Trophoblast cell (in vitro differentiated cells and primary cell): ENCODE measurements at regions not wholly inside any gene's neighbourhood (a gene's known extent, or its start where the extent isn't known, plus 50 kb on each side); places are given as distances from the start of the nearest gene placed in this dataset.

Experiments used
- DNase-seq, 2 donors: peaks; one replicate each; pipeline ENCODE4 v3.0.0-alpha.2; 2016
- H2AFZ ChIP-seq: 2 replicates; pipeline ENCODE4 v1.6.1; 2013; ENCODE audit warnings: low read length, moderate library complexity, mild to moderate bottlenecking; ENCODE audit not compliant: insufficient read depth, poor library complexity
- H2AK5ac ChIP-seq: 2 replicates; pipeline ENCODE4 v1.6.1; 2013; ENCODE audit warnings: mild to moderate bottlenecking, low read length
- H2BK120ac ChIP-seq: 2 replicates; pipeline ENCODE4 v1.6.1; 2013; ENCODE audit warnings: low read length, mild to moderate bottlenecking, moderate library complexity; ENCODE audit not compliant: insufficient read depth, poor library complexity
- H2BK12ac ChIP-seq: 2 replicates; pipeline ENCODE4 v1.6.1; 2013; ENCODE audit warnings: mild to moderate bottlenecking, low read length, moderate library complexity
- H2BK5ac ChIP-seq: 2 replicates; pipeline ENCODE4 v1.6.1; 2013; ENCODE audit warnings: low read length, low read depth, moderate library complexity, mild to moderate bottlenecking; ENCODE audit not compliant: poor library complexity
- H3K14ac ChIP-seq: 2 replicates; pipeline ENCODE4 v1.6.1; 2013; ENCODE audit warnings: mild to moderate bottlenecking, low read length
- H3K18ac ChIP-seq: 2 replicates; pipeline ENCODE4 v1.6.1; 2013; ENCODE audit warnings: mild to moderate bottlenecking, low read length
- H3K23ac ChIP-seq: 2 replicates; pipeline ENCODE4 v1.6.1; 2013; ENCODE audit warnings: low read length
- H3K27ac ChIP-seq: 2 replicates; pipeline ENCODE4 v1.5.1; 2013; ENCODE audit warnings: low read depth, mild to moderate bottlenecking, inconsistent platforms, low read length, moderate library complexity
- H3K27me3 ChIP-seq: 2 replicates; pipeline ENCODE4 v1.6.1; 2013; ENCODE audit warnings: inconsistent platforms, mild to moderate bottlenecking, low read length, moderate library complexity; ENCODE audit not compliant: insufficient read depth
- H3K36me3 ChIP-seq, 2 experiments: 1 replicate in 1 of 2; 2 replicates in 1 of 2; pipeline ENCODE4 v1.6.1; 2013; ENCODE audit warnings: low read length in 2 of 2, mild to moderate bottlenecking in 2 of 2, moderate library complexity in 1 of 2; ENCODE audit not compliant: insufficient read depth in 2 of 2, control insufficient read depth in 1 of 2
- H3K4ac ChIP-seq: 2 replicates; pipeline ENCODE4 v1.6.1; 2013; ENCODE audit warnings: low read depth, mild to moderate bottlenecking, low read length, moderate library complexity
- H3K4me1 ChIP-seq, 2 experiments: 1 replicate in 1 of 2; 2 replicates in 1 of 2; pipeline ENCODE4 v1.6.1; 2013; ENCODE audit warnings: low read length in 2 of 2, mild to moderate bottlenecking in 2 of 2, moderate library complexity in 1 of 2; ENCODE audit not compliant: insufficient read depth in 2 of 2, control insufficient read depth in 1 of 2
- H3K4me2 ChIP-seq: 2 replicates; pipeline ENCODE4 v1.6.1; 2013; ENCODE audit warnings: inconsistent platforms, mild to moderate bottlenecking, low read length, moderate library complexity
- H3K4me3 ChIP-seq: 2 replicates; pipeline ENCODE4 v1.5.1; 2013; ENCODE audit warnings: mild to moderate bottlenecking, low read depth, low read length, inconsistent platforms
- H3K79me1 ChIP-seq: one replicate; pipeline ENCODE4 v1.6.1; 2013; ENCODE audit warnings: low read length
- H3K79me2 ChIP-seq: 2 replicates; pipeline ENCODE4 v1.6.1; 2013; ENCODE audit warnings: low read length, mild to moderate bottlenecking; ENCODE audit not compliant: control insufficient read depth, insufficient read depth, poor library complexity
- H3K9ac ChIP-seq: 2 replicates; pipeline ENCODE4 v1.6.1; 2013; ENCODE audit warnings: mild to moderate bottlenecking, low read length
- H3K9me3 ChIP-seq: 2 replicates; pipeline ENCODE4 v1.6.1; 2013; ENCODE audit warnings: low read depth, mild to moderate bottlenecking, control low read depth, inconsistent platforms, low read length; ENCODE audit not compliant: insufficient read depth
- H4K12ac ChIP-seq: 2 replicates; pipeline ENCODE4 v1.6.1; 2013; ENCODE audit warnings: low read depth, mild to moderate bottlenecking, low read length, moderate library complexity
- H4K8ac ChIP-seq: 2 replicates; pipeline ENCODE4 v1.6.1; 2013; ENCODE audit warnings: low read depth, mild to moderate bottlenecking, low read length, moderate library complexity
- H4K91ac ChIP-seq: one replicate; pipeline ENCODE4 v1.6.1; 2013; ENCODE audit warnings: low read depth, mild to moderate bottlenecking, low read length, moderate library complexity
- WGBS: extraction: QIAGEN DNeasy Blood & Tissue Kit; methylation state at CpG from one replicate; pipeline ENCODE4 v1.1.7; 2013; ENCODE audit warnings: missing lambda C conversion rate; ENCODE audit not compliant: insufficient read length, insufficient coverage; ENCODE audit errors: extremely low coverage; 5-methylcytosine and 5-hydroxymethylcytosine counted together

DNA sequence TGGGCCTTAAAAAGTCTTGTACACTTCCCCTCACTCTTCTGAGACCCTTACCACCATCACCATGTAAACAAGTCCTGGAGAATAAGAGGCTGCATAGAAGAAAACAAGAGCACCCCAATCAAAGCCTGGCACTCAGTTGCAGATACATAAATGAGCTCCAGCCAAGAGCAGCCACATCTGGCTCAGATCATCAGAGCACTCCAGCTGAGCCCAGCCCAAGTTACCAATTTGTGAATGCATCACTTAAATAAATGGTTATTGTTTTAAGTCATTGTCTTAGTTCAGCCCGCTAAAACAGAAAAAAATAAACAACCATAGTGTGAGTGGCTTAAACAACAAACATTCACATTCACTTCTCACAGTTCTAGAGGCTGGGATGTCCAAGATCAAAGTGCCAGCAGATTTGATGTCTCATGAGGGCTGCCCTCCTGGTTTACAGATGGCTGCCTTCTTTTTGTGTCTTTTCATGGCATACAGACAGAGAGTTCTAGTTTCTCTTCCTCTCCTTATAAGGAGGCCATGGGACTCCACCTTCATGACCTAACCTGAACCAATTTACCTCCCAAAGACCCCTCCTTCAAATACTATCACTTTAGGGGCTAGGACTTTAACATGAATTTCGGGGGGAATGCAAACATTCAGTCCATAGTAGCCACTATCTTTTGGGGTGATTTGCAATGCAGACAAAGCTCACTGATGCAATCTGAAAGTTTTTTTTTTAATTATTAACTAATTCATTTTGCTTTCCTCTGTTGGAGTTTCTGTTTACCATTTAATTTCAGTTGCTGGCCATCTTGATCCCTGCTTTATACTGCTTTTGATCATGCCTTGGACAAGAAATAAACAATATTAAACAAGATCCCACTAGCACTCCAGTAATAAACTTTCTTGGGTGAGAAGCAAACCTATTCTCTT lies 187.5 kb upstream of the ACVR2A start:
- no peak overlapping the region for H2AK5ac ChIP-seq
- H3K18ac ChIP-seq, result no peak overlapping the region
- H3K9ac ChIP-seq, result no peak overlapping the region
- H4K8ac ChIP-seq, result no peak overlapping the region
- no peak overlapping the region for H2BK5ac ChIP-seq
- no peaks in the 10 kb centered on the region for H3K4me1 ChIP-seq
- no peaks in the 10 kb centered on the region for H3K79me2 ChIP-seq
- no peaks in the 10 kb centered on the region for H3K27me3 ChIP-seq
- H3K4me2 ChIP-seq, result no peak overlapping the region
- H3K9me3 ChIP-seq, result no peaks in the 10 kb centered on the region
- no peak overlapping the region for H3K4me3 ChIP-seq
- H3K79me1 ChIP-seq, result no peaks in the 10 kb centered on the region
- H3K27ac ChIP-seq, result no peak overlapping the region
- no CpG with 5 or more reads among the region's 2 CpGs for WGBS
- no peak overlapping the region for H3K4ac ChIP-seq
- no peak overlapping the region for H4K12ac ChIP-seq
- H3K23ac ChIP-seq, result no peak overlapping the region
- no peak overlapping the region for H2BK12ac ChIP-seq
- DNase-seq, result no peak
- no peak overlapping the region for H2AFZ ChIP-seq
- H3K36me3 ChIP-seq, result no peaks in the 10 kb centered on the region
- H4K91ac ChIP-seq, result no peak overlapping the region
- no peak overlapping the region for H2BK120ac ChIP-seq
- H3K14ac ChIP-seq, result no peak overlapping the region

GRCh38 chr2:147649998-147650397 lies 194.8 kb upstream of the ACVR2A start:
- Histone ChIP-seq H3K14ac (no peak overlapping the region), H4K12ac (no peak overlapping the region), H3K79me2 (no peaks in the 10 kb centered on the region), H2AFZ (no peak overlapping the region), H4K91ac (no peak overlapping the region), H3K9ac (no peak overlapping the region), H3K79me1 (no peaks in the 10 kb centered on the region), H3K4me1 (peaks cover 0 to 7% of the 10 kb centered on the region in 2 experiments), H3K23ac (no peak overlapping the region), H3K27ac (no peak overlapping the region), H3K4me2 (no peak overlapping the region), H2AK5ac (no peak overlapping the region), H2BK12ac (no peak overlapping the region), H3K4me3 (no peak overlapping the region), H3K9me3 (no peaks in the 10 kb centered on the region), H3K18ac (no peak overlapping the region), H2BK120ac (no peak overlapping the region), H3K4ac (no peak overlapping the region), H2BK5ac (no peak overlapping the region), H3K27me3 (no peaks in the 10 kb centered on the region), H4K8ac (no peak overlapping the region), H3K36me3 (no peaks in the 10 kb centered on the region)
- WGBS, result no CpG with 5 or more reads among the region's 6 CpGs
- DNase-seq, result no peak

DNA sequence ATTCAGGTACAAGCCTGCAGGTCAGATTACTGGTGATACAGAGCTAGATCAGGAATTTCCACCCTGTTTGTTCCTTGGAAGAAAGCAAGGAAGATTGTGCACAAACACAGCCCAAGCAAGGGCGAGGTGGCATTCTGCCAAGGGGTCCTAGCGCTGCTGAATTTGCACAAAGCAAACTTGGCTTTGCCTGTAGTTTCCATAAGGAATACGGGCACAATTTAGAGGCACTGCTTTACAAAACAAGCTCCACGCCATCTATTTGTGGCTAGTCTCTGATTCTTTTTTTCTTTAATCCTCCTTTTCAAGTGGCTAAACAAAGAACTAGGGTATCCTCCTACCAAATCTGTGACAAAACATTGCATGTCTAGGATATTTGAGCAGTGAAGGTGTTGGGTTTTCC lies 195.5 kb upstream of the ACVR2A start:
- Histone ChIP-seq H4K12ac (no peak overlapping the region), H3K4me1 (peaks cover 0 to 7% of the 10 kb centered on the region in 2 experiments), H3K18ac (no peak overlapping the region), H3K4me2 (no peak overlapping the region), H3K79me2 (no peaks in the 10 kb centered on the region), H3K27ac (no peak overlapping the region), H4K91ac (no peak overlapping the region), H3K14ac (no peak overlapping the region), H2BK12ac (peak overlapping the region; percentile 59), H2AFZ (no peak overlapping the region), H3K36me3 (no peaks in the 10 kb centered on the region), H3K27me3 (no peaks in the 10 kb centered on the region), H3K4ac (no peak overlapping the region), H2BK5ac (no peak overlapping the region), H3K79me1 (no peaks in the 10 kb centered on the region), H3K23ac (no peak overlapping the region), H3K9ac (no peak overlapping the region), H3K9me3 (no peaks in the 10 kb centered on the region), H2AK5ac (no peak overlapping the region), H2BK120ac (no peak overlapping the region), H3K4me3 (no peak overlapping the region), H4K8ac (no peak overlapping the region)
- no peak for DNase-seq
- WGBS, result no CpG with 5 or more reads among the region's 4 CpGs

GRCh38 chr2:147648471-147648870 lies 196.4 kb upstream of the ACVR2A start:
- no peak for DNase-seq
- H2AK5ac ChIP-seq, result no peak overlapping the region
- H3K27me3 ChIP-seq, result no peaks in the 10 kb centered on the region
- H3K79me2 ChIP-seq, result no peaks in the 10 kb centered on the region
- H4K8ac ChIP-seq, result no peak overlapping the region
- peaks cover 0 to 7% of the 10 kb centered on the region in 2 experiments for H3K4me1 ChIP-seq
- H3K4me3 ChIP-seq, result no peak overlapping the region
- no peak overlapping the region for H2BK5ac ChIP-seq
- no peaks in the 10 kb centered on the region for H3K9me3 ChIP-seq
- no peak overlapping the region for H3K4ac ChIP-seq
- no peak overlapping the region for H3K14ac ChIP-seq
- no peak overlapping the region for H4K12ac ChIP-seq
- no peak overlapping the region for H2BK120ac ChIP-seq
- no peak overlapping the region for H3K18ac ChIP-seq
- no peaks in the 10 kb centered on the region for H3K36me3 ChIP-seq
- no peak overlapping the region for H3K27ac ChIP-seq
- no peak overlapping the region for H2BK12ac ChIP-seq
- H3K4me2 ChIP-seq, result no peak overlapping the region
- H3K9ac ChIP-seq, result no peak overlapping the region
- no peak overlapping the region for H3K23ac ChIP-seq
- H3K79me1 ChIP-seq, result no peaks in the 10 kb centered on the region
- no CpG with 5 or more reads among the region's 3 CpGs for WGBS
- H4K91ac ChIP-seq, result no peak overlapping the region
- H2AFZ ChIP-seq, result no peak overlapping the region
